Fibroblast of peridontal ligament (primary cell): ENCODE measurements at regions not wholly inside any gene's neighbourhood (a gene's known extent, or its start where the extent isn't known, plus 50 kb on each side); places are given as distances from the start of the nearest gene placed in this dataset.
"Not testable (repeated sequence)": the region's sequence is repeated elsewhere in the genome, so short reads cannot be mapped to it uniquely, and the experiment has no call there.

Experiments used
- DNase-seq: peaks from one replicate; pipeline ENCODE4 v3.0.0-alpha.2; 2010; ENCODE audit errors: extremely low read depth

DNA sequence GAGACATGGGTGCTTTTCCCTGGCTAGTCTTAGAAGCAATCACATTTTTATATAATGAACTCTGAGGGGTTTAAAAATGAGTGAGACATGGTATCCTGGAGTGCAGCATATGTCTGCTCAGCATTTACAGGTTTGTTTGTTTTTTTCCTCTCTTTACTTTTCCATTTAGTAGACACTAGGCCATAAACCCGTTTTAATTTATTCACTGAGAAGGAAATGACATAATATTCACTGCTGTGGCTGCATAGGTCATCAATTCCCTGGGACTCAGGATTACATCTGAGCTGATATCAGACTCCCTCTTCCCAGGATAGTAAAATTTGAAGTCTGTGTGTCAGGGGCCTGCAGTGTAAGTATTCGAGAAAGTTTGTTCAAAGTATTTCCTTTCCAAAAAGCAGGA is 178.9 kb upstream of the SPRY1 start:
- DNase-seq = no peak

GRCh38 chr4:123218981-123219380 is 177.6 kb upstream of the SPRY1 start:
- DNase-seq = no peak

GRCh38 chr4:123229286-123229685 is 167.3 kb upstream of the SPRY1 start:
- no peak for DNase-seq

DNA sequence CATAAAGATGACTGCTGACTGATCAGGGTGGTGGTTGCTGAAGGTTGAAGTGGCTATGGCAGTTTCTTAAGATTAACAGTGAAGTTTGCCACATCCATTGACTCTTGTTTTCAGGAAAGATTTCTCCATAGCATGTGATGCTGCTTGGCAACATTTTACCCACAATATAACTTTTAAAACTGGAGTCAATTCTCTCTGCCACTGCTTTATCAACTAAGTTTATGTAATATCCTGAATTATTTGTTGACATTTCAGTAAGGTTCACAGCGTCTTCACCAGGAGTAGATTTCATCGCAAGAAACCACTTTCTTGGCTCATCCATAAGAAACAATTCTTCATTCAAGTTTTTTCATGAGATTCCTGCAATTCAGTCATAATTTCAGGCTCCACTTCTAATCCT is 166.5 kb upstream of the SPRY1 start:
- peak; percentile 54 for DNase-seq

GRCh38 chr4:123232439-123232838 is 164.2 kb upstream of the SPRY1 start:
- DNase-seq = peak; percentile 8

- no peak for DNase-seq
Measured at GRCh38 chr4:123233136-123233768, 163.3 kb upstream of the SPRY1 start.

DNA sequence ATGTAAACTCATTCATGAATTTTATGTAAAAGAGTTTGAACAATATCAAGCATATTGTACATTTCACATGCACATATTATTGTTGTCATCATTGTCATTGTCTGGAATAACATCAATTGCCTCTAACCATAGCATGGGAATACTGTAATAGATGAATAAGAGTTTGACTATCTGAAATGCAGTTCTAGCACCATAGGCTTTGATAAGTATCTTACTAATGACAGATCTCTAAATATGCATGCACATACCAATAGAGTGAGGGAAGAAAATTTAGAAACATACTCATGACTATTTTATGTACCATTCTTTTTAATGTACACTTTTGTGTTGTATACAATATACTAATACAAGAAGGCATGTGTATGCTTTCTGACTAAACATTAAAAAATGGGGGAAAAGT is 161.6 kb upstream of the SPRY1 start:
- no peak for DNase-seq

DNA sequence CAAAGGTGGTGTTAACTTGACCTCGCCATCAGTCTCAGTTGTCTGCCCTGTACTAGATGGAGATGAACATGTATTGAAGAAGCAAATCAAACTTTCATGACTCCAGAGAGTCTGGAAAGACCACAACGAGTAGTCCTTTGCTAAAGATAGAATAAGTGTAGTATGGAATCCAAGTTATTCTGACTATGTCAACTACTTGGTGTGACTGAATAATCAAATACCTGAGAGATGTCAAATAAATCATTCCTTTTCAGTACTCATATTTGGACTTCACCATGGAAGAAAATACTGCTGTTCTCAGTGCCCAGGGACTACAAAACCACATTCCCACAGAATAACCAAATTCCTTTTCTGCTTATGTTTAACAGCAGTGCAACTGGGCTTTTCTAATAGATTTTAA is 161.2 kb upstream of the SPRY1 start:
- DNase-seq = peak; percentile 67

GRCh38 chr4:123236606-123237005 is 160.0 kb upstream of the SPRY1 start:
- DNase-seq = no peak

DNA sequence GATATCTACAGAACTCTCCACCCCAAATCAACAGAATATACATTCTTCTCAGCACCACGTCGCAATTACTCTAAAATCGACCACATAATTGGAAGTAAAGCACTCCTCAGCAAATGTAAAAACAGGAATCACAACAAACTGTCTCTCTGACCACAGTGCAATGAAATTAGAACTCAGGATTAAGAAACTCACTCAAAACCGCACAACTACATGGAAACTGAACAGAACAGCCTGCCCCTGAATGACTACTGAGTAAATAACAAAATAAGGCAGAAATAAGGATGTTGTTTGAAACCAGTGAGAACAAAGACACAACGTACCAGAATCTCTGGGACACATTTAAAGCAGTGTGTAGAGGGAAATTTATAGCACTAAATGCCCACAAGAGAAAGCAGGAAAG is 156.3 kb upstream of the SPRY1 start:
- DNase-seq = not testable (repeated sequence)

DNA sequence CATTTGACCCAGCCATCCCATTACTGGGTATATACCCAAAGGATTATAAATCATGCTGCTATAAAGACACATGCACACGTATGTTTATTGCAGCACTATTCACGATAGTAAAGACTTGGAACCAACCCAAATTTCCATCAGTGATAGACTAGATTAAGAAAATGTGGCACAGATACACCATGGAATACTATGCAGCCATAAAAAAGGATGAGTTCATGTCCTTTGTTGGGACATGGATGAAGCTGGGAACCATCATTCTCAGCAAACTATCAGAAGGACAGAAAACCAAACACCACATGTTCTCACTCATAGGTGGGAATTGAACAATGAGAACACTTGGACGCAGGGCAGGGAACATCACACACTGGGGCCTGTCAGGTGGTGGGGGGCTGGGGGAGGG is 153.4 kb upstream of the SPRY1 start:
- DNase-seq = not testable (repeated sequence)

- DNase-seq = peak; percentile 31
Measured at GRCh38 chr4:123244137-123244536, 152.5 kb upstream of the SPRY1 start.

DNA sequence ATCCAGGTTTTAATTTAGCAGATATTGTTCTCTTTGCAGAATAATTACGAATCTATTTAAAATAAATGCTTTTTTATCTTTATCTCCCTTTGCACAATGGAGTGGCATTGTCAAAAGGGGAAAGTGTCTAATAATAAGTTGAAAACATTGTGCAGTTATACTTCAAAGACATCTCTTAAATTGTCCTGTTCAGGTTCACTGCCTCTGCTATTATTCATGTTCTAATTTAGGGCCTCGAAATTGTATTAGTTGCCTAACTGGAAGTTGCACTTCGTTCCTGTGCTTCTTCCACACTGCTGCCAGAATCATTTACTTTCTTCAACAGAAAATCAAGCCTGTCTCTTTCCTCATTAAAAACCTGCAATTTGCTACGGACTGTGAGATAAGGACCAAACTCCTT is 150.5 kb upstream of the SPRY1 start:
- no peak for DNase-seq

GRCh38 chr4:123248085-123248659 is 148.4 kb upstream of the SPRY1 start:
- peak; percentile 63 for DNase-seq

DNA sequence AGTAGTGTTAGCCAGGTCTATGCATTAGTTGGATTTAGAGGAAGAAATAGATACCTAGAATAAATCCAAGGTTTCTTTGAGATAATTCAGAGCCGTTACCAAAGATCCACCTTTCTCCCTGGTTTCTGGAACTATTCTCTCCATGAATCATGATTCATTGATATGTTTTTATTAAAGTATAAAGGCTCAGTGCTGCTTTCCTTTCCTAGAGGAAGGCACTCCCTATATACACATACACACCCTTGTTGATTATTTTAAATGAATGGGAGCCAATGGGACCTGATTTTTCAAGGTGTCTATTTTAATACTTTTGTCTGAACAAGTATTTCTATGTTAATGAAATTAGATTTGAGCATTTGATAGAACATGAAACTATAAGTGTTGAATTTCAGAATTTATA is 146.8 kb upstream of the SPRY1 start:
- DNase-seq = no peak

GRCh38 chr4:123250843-123251242 is 145.8 kb upstream of the SPRY1 start:
- peak; percentile 65 for DNase-seq

- no peak for DNase-seq
Measured at GRCh38 chr4:123255971-123256370, 140.6 kb upstream of the SPRY1 start.

DNA sequence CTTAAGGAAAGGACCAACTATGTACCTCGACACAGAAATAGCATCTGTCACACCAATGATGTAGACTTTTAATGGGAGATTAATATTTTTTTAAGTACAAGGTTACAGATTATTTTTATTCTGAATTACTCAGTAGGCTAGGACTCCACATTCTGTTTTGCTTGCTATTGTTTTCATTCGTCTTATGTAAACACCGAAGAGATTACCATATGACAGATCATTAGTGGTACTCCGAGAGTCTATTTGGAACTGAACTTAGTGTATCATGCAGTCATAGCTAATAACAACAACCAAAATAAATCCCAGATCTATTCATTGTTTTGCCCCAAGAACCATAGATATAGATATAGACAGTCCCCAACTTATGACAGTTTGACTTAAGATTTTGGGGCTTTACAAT is 139.7 kb upstream of the SPRY1 start:
- no peak for DNase-seq

DNA sequence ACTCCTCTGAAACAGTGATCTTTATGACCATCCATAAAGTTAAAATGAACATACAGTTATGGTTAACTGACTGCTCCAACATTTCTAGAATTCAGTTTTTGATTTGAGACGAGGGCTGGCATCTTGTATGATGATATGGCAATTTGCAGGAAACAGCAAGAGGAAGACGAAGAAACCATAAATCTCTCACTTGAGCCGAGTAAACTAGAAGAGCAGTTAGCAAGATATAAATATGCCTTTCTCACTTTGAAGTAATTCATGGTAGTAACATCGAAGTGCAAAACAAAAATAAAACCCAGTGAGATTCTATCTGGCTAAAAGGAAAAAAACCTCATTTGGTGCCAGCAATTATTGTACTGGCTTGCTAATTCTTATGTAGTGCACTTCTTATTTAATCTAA is 139.0 kb upstream of the SPRY1 start:
- DNase-seq = no peak

DNA sequence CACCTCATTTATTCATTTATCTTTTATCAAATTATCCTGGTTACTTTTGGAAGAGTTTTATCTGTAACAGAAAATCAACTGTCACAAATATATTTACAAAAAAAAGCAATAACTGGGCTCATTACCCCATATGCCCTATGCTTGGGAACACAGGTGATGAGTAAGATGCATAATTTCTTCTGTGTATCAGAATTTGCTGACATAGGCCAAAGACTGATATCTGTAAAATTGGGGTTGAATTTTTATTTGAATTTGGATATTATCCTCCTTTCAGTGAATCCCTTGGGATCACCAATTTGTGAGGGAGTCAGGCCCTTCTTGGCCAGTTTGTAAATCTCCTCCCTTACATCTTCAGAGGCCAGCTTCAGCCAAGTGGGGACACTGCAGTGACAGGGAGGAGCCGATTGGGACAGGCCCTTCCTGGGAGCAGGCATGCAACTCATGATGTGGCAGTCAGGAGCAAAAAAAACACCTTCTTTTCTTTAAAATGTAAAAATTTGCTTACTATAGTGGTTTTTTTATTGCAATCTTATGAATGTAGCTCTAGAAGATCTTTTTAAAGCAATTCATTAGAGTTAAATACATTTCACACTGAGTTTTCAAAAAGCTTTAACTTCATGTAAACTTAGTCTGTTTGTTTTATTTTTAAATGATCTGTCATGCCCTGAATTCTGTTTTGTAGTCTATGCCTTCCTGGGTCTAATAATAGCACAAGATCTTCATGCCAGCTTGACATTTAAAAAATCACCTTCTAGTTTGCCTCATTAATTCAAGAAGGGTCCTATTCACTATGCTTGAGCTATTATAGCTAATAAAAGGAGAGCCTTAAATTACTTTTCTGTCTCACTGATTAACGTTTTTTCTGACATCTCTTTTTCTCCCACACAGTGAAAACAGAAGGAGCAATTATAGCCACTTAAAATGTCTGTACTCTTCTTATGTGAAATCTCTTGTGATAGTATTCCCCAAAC is 136.6 kb upstream of the SPRY1 start:
- DNase-seq = no peak

- DNase-seq = no peak
Measured at GRCh38 chr4:123260653-123261052, 135.9 kb upstream of the SPRY1 start.

GRCh38 chr4:123262080-123262479 is 134.5 kb upstream of the SPRY1 start:
- DNase-seq = no peak

- DNase-seq = no peak
Measured at GRCh38 chr4:123265443-123265842, 131.2 kb upstream of the SPRY1 start.
